ENCODE measurements at regions not wholly inside any gene's neighbourhood (a gene's known extent, or its start where the extent isn't known, plus 50 kb on each side); places are given as distances from the start of the nearest gene placed in this dataset.

- DNase-seq (ENCODE audit: low spot score), result no peak
Observed at GRCh38 chr12:126772171-126772864, 1494.7 kb upstream of the TMEM132C start.

- no peak for DNase-seq (ENCODE audit: low spot score)
Observed at GRCh38 chr12:126773012-126773411, 1494.0 kb upstream of the TMEM132C start.

DNA sequence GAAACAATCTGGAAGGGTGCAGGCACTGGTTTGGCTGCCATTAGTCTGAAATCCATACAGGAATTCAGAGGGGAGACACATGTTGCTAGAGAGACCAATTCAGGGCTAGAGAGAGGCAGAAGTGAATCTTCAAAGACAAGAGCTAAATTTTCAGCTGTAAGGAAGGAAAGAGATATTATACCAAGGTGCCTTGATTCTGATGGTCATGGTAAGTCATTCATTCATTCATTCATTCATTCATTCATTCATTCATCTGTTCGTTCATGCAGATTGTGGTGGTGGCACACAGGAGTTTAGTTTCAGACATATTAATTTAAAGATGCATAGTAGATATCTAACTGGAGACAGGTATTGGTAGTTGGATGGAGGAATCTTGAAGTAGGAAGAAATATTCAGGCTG, 1493.5 kb upstream of the TMEM132C start:
- no peak for DNase-seq (ENCODE audit: low spot score)

DNA sequence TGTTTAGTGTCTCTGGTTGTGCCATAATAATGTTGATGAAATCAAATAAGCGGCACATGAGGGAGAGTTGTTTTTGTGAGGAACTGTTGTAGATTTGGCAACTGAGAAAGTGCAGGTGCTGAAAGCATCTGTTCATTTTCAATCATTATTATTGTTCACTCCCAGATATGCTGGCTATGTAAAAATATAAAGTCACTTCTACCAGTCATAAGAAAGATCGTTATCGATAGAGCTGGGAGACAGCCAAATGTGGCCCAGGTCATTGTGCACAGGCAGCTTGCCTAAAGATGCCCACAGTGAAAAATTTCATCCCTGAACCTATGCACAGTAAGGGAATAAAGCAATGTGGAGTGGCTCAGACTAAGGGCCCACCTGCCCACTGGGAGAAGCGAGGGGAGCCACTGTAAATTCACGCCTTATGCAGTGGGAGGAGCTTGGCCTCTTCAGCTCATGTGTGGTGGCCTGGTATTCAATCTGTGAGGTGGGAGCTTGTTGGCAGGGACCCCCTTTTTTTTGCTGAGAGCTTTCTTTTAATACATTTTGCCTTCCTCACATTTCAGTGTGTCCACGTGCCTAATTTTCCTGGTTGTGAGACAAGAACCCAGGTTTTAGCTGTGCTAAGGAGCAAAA, 1490.8 kb upstream of the TMEM132C start:
- DNase-seq (ENCODE audit: low spot score), result no peak

- DNase-seq (ENCODE audit: low spot score), result no peak
Observed at GRCh38 chr12:126780343-126780742, 1486.6 kb upstream of the TMEM132C start.

GRCh38 chr12:126781593-126781992, 1485.4 kb upstream of the TMEM132C start:
- DNase-seq (ENCODE audit: low spot score), result no peak

- no peak for DNase-seq (ENCODE audit: low spot score)
Observed at GRCh38 chr12:126782083-126782482, 1484.9 kb upstream of the TMEM132C start.

GRCh38 chr12:126784328-126784921, 1482.5 kb upstream of the TMEM132C start:
- DNase-seq (ENCODE audit: low spot score), result peak; percentile 19

GRCh38 chr12:126789963-126790362, 1477.0 kb upstream of the TMEM132C start:
- DNase-seq (ENCODE audit: low spot score), result no peak

GRCh38 chr12:126791122-126791521, 1475.8 kb upstream of the TMEM132C start:
- no peak for DNase-seq (ENCODE audit: low spot score)

DNA sequence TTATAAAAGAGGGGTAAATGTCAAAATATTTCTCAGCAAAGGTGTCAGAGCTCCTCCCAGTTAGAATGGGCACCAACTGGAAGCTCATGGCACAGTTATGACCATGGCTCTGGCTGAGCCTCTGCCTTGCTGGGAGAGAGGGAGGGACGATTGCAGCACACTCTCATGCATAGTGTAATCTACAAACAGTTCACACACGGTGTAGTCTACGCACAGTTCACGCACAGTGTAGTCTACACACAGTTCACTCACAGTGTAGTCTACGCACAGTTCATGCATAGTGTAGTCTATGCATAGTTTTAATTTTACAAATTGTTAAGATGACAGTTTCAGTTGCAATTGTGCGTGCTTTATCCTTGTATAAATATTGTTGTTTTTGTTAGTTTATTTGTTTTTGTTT, 1474.6 kb upstream of the TMEM132C start:
- no peak for DNase-seq (ENCODE audit: low spot score)

- no peak for DNase-seq (ENCODE audit: low spot score)
Observed at GRCh38 chr12:126797525-126797924, 1469.4 kb upstream of the TMEM132C start.

DNA sequence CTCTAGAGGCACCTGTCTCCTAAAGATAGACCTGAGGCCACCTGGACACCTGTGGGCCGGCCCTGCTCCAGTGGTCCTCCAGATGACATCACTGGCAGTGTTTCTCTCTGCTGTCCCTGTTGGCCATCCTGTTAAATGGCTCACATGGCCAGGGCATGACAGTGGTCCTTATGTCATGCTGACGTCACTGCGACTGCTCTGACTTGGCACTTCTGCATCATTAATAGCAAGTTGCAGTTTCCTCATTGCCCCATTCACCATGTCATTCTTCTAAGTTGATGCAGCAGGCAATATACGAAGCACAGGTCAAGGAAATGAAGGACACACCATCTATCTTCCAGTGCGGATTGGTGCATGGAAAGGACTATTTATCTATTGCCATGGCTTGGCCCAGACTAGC, 1468.5 kb upstream of the TMEM132C start:
- DNase-seq (ENCODE audit: low spot score), result no peak

DNA sequence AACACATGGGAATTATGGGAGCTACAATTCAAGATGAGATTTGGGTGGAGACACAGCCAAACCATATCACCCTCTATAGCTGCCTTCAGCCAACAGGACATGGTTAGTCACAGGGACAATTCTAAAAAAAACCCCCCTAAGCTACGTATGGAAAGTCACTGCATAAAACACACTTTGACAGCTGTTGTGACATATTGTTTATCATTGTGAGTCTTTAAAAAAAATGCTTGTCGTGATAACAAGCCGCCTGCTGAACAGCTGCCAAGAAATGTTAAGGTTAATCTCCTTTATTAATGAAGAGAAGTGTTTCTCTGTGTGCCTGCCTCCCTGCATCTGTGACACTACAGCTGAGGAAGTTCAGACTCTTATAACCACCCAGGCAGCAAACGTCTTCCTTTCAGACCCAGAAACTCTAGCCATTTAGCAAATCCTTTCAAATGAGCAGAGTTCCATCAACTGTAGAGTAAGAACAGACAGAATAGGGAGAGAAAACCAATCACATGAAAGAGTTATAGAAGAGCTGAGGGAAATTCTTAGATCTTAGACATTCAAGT, 1459.6 kb upstream of the TMEM132C start:
- DNase-seq (ENCODE audit: low spot score), result no peak

GRCh38 chr12:126811391-126811790, 1455.6 kb upstream of the TMEM132C start:
- DNase-seq (ENCODE audit: low spot score), result peak; percentile 1

GRCh38 chr12:126819554-126819953, 1447.4 kb upstream of the TMEM132C start:
- DNase-seq (ENCODE audit: low spot score), result no peak

DNA sequence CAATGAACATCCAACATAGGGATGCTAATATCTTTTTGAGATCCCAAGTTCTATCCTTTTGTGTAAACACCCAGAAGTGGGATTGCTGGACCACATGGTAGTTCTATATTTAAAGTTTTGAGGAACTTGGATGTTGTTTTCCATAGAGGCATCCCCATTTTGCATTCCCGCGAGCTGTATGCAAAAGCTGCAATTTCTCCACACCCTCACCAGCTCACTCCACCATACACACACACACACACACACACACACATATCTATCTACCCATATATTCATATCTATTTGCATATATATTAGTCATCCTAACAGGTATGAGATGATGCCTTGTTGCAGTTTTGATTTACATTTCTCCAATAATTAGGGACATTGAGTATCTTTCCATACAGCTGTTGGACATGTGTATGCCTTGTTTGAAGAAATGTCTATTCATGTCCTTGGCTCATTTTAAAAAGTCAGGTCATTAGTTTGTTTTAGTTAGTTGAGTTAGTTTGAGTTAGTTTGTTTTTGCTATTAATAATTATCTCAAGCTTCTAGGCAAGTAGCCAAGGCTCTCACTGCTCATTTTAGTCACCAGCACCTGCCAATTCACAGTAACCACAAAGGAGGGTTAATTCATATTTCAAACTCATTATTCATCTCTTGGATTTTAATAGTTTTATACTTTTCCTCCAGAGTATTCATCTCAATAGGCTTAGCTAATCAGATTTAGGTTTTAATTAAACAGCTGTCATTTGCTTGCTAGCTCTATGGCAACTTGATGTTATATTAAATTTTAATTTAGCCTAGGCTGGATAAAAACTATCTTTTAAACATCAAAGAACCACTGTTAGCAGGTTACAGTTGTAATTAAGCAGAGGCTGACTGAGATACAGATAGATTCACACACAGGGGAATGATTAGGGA, 1435.9 kb upstream of the TMEM132C start:
- no peak for DNase-seq (ENCODE audit: low spot score)

- no peak for DNase-seq (ENCODE audit: low spot score)
Observed at GRCh38 chr12:126837697-126838096, 1429.3 kb upstream of the TMEM132C start.

DNA sequence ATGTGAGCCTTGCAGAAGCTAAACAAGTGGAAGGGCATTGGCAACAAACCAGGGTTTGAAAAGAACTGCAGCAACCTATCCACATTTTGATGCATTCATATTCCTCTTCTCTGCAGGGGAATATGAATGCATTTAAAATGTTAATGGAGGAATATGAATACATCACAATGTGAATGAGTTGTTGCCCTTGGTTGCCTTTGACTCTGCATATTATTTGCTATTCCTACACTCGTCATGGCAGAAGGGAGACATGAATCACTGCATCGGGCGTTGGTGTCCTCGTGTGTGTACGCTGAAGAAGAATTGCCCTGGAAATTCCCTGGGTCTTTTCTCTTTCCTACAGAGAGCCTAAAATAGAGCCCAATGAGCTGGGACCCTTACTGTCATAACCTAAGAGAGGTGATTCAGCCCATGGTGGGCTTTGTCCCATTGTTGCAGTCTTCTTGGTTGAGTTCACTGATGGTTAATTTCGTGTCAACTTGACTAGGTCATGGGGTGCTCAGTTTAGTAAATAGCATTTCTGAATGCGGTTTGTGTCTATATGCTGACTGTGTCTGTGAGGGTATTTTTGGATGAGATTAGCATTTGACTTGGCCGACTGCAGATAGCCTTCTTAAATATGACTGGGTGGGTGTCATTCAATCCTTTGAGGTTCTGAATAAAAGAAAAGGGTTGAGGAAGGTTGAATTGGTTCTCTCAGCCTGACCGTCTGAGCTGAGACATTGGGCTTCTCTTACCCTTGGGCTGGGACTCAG, 1422.9 kb upstream of the TMEM132C start:
- no peak for DNase-seq (ENCODE audit: low spot score)

- DNase-seq (ENCODE audit: low spot score), result no peak
Observed at GRCh38 chr12:126847005-126847629, 1419.9 kb upstream of the TMEM132C start.

DNA sequence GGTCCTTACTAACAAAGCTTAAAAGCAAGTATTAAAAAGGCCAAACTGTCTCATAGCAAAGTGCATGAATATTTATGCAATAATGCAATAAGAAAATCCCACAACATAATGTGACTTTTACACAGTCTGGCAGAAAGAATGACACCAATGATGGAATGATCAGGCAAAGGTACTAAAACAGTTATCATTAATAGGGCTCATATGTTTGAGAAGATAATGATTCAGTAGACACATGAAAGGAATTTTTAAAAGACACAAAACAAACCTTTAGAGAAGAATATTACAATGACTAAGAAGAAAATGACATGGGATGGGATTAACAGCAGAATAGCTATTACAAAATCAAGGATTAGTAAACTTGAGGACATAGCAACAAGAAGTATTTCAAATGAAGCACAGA, 1411.2 kb upstream of the TMEM132C start:
- no peak for DNase-seq (ENCODE audit: low spot score)

Measured in cerebellar cortex (tissue), 1 donor.